MM.1S (cell line): ENCODE measurements at regions not wholly inside any gene's neighbourhood (a gene's known extent, or its start where the extent isn't known, plus 50 kb on each side); places are given as distances from the start of the nearest gene placed in this dataset.

Experiments
- DNase-seq: peaks from one replicate; pipeline ENCODE4 v3.0.0-alpha.2; 2015
- H2AFZ ChIP-seq: fragments of 300-600 bp; sonication (generic); 2 replicates; pipeline ENCODE4 v1.6.0; 2016; ENCODE audit warnings: antibody characterized with exemption, low read length
- H3F3A ChIP-seq: fragments of 300-600 bp; sonication (generic); 2 replicates; pipeline ENCODE4 v1.6.1; 2016; ENCODE audit warnings: mild to moderate bottlenecking, antibody characterized with exemption, low read length, moderate library complexity, mixed read lengths; ENCODE audit not compliant: insufficient read depth
- H3K27ac ChIP-seq: fragments of 300-600 bp; sonication (generic); 2 replicates; pipeline ENCODE4 v1.5.1; 2016; ENCODE audit warnings: mild to moderate bottlenecking, low read length
- H3K27me3 ChIP-seq: fragments of 300-600 bp; sonication (generic); replicated peaks from 2 replicates; pipeline ENCODE4 v1.6.0; 2016; ENCODE audit warnings: low read length; ENCODE audit not compliant: insufficient read depth
- H3K36me3 ChIP-seq: fragments of 300-600 bp; sonication (generic); replicated peaks from 2 replicates; pipeline ENCODE4 v1.6.1; 2016; ENCODE audit warnings: mild to moderate bottlenecking, low read length, mixed read lengths; ENCODE audit not compliant: insufficient read depth
- H3K4me1 ChIP-seq: fragments of 300-600 bp; sonication (generic); 2 replicates; pipeline ENCODE4 v1.6.1; 2016; ENCODE audit warnings: low read length, mixed read lengths
- H3K4me2 ChIP-seq: fragments of 300-600 bp; sonication (generic); 2 replicates; pipeline ENCODE4 v1.6.0; 2016; ENCODE audit warnings: low read depth, low read length
- H3K4me3 ChIP-seq: fragments of 300-600 bp; sonication (generic); 2 replicates; pipeline ENCODE4 v1.5.1; 2016; ENCODE audit warnings: low read length, mixed read lengths
- H3K79me2 ChIP-seq: fragments of 300-600 bp; sonication (generic); 2 replicates; pipeline ENCODE4 v1.6.1; 2016; ENCODE audit warnings: mixed run types, low read length, mixed read lengths
- H3K9ac ChIP-seq: fragments of 300-600 bp; sonication (generic); 2 replicates; pipeline ENCODE4 v1.6.1; 2016; ENCODE audit warnings: low read length, mixed read lengths
- H3K9me2 ChIP-seq: fragments of 300-600 bp; sonication (generic); replicated peaks from 2 replicates; pipeline ENCODE4 v1.6.1; 2016; ENCODE audit warnings: mild to moderate bottlenecking, low read length, mixed read lengths; ENCODE audit not compliant: insufficient read depth
- H3K9me3 ChIP-seq: fragments of 300-600 bp; sonication (generic); replicated peaks from 2 replicates; pipeline ENCODE4 v1.6.1; 2016; ENCODE audit warnings: mild to moderate bottlenecking, low read length, mixed read lengths; ENCODE audit not compliant: insufficient read depth
- H4K20me1 ChIP-seq: fragments of 300-600 bp; sonication (generic); 2 replicates; pipeline ENCODE4 v1.6.1; 2016; ENCODE audit warnings: mild to moderate bottlenecking, low read length, moderate library complexity, mixed read lengths; ENCODE audit not compliant: insufficient read depth
- EZH2 ChIP-seq: fragments of 300-600 bp; sonication (generic); optimal IDR thresholded peaks from 2 replicates; pipeline ENCODE3; 2017; ENCODE audit warnings: low read depth, mild to moderate bottlenecking, antibody characterized with exemption, low read length, mixed read lengths
- EZH2phosphoT487 ChIP-seq: fragments of 300-600 bp; sonication (generic); IDR thresholded peaks from 2 replicates; pipeline ENCODE4 v1.6.1; 2018; ENCODE audit warnings: antibody characterized with exemption, low read length
- TF ChIP-seq, protein P1 (sequence below): fragments of 300-600 bp; sonication (generic); IDR thresholded peaks from 2 replicates; pipeline ENCODE4 v1.5.1; 2016; ENCODE audit warnings: antibody characterized with exemption, low read length, mixed read lengths

DNA sequence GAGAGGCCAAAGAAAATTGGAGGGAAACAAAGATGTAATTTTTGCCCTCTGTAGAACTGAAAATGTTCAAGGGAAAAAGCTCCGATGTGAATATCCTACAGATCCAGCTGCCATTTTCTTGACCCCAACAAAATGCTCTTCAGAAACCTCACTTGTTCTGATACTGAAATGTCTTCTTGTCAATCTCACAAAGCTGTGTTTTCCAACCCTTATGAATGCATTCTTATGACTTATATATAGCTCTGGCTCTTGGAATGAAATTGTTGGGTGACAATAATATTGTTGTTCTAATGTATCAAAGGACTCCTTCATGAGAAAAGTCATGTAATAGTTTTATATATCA, 157.1 kb upstream of the TGFBR2 start:
- Histone ChIP-seq H3F3A (no peaks in the 10 kb centered on the region), H3K4me2 (no peak overlapping the region), H2AFZ (no peak overlapping the region), H3K4me3 (no peak overlapping the region), H3K9me2 (no peaks in the 10 kb centered on the region), H3K27me3 (no peaks in the 10 kb centered on the region), H4K20me1 (no peaks in the 10 kb centered on the region), H3K79me2 (no peaks in the 10 kb centered on the region), H3K9me3 (no peaks in the 10 kb centered on the region), H3K36me3 (no peaks in the 10 kb centered on the region), H3K27ac (no peak overlapping the region), H3K9ac (no peak overlapping the region), H3K4me1 (no peaks in the 10 kb centered on the region)
- DNase-seq, result no peak
- TF ChIP-seq EZH2 (no peak), EZH2phosphoT487 (no peak)
- TF ChIP-seq, protein P1, sequence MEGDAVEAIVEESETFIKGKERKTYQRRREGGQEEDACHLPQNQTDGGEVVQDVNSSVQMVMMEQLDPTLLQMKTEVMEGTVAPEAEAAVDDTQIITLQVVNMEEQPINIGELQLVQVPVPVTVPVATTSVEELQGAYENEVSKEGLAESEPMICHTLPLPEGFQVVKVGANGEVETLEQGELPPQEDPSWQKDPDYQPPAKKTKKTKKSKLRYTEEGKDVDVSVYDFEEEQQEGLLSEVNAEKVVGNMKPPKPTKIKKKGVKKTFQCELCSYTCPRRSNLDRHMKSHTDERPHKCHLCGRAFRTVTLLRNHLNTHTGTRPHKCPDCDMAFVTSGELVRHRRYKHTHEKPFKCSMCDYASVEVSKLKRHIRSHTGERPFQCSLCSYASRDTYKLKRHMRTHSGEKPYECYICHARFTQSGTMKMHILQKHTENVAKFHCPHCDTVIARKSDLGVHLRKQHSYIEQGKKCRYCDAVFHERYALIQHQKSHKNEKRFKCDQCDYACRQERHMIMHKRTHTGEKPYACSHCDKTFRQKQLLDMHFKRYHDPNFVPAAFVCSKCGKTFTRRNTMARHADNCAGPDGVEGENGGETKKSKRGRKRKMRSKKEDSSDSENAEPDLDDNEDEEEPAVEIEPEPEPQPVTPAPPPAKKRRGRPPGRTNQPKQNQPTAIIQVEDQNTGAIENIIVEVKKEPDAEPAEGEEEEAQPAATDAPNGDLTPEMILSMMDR, result no peak

DNA sequence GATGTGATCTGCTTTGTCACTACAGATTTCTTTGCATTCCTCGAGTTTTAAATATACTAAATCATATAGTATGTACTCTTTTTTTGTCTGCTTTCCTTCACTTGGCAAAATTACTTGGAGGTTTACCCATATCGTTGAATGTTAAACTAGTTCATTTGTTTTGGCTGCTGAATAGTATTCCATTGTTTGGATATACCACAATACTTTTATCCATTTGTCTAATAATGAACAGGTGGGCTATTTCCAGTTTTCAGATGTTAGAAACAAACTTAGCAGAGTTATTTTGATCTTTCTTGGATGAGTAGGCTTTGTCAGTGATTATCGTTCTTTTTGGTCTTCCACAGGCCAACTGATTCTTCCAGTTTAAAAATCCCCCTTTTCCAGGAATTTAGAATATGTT, 154.0 kb upstream of the TGFBR2 start:
- no peaks in the 10 kb centered on the region for H3K9me2 ChIP-seq
- no peaks in the 10 kb centered on the region for H3K4me1 ChIP-seq
- no peak overlapping the region for H3K4me2 ChIP-seq
- TF ChIP-seq, protein P1, result no peak
- TF ChIP-seq EZH2 (no peak), EZH2phosphoT487 (no peak)
- H3K4me3 ChIP-seq, result no peak overlapping the region
- no peak for DNase-seq
- H3K27ac ChIP-seq, result no peak overlapping the region
- H3K9me3 ChIP-seq, result no peaks in the 10 kb centered on the region
- no peaks in the 10 kb centered on the region for H3F3A ChIP-seq
- no peak overlapping the region for H3K9ac ChIP-seq
- H2AFZ ChIP-seq, result no peak overlapping the region
- no peaks in the 10 kb centered on the region for H4K20me1 ChIP-seq
- H3K79me2 ChIP-seq, result no peaks in the 10 kb centered on the region
- no peaks in the 10 kb centered on the region for H3K36me3 ChIP-seq
- no peaks in the 10 kb centered on the region for H3K27me3 ChIP-seq

DNA sequence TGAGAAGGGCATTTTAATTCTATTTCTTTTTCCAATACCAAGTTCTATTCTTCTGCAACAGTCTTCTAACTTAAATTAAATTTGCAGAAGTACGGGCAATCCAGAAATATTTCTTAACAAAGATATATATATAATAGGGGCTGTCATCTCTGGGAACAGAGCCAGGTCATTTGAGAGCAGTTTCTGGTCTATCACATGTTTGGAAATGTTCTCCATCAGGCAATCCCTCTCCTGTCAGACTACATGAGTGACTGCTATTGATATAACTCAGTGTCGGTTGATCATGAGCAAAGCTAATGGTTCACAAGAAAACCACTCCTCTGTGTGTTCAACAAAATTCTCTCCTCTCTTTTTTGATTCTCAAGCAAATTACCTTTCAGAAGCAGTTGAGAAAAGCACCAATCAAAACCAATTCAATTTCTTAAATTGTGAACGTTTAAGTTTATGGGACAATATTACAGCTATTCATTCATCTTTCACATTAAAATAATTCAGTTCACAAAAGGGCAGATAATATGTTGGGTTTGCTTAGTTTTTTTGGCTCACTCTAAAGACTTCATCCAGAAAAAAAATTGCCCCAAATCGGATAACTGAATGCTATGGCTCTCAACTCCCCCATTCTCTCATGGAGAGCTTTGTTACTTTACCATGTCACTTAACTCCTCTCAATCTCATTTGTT, 152.9 kb upstream of the TGFBR2 start:
- no peak overlapping the region for H3K9ac ChIP-seq
- DNase-seq, result no peak
- H3K36me3 ChIP-seq, result no peaks in the 10 kb centered on the region
- no peaks in the 10 kb centered on the region for H3K27me3 ChIP-seq
- no peak overlapping the region for H3K4me3 ChIP-seq
- no peak overlapping the region for H3K27ac ChIP-seq
- no peaks in the 10 kb centered on the region for H3K4me1 ChIP-seq
- H3F3A ChIP-seq, result no peaks in the 10 kb centered on the region
- H4K20me1 ChIP-seq, result no peaks in the 10 kb centered on the region
- no peaks in the 10 kb centered on the region for H3K9me3 ChIP-seq
- no peaks in the 10 kb centered on the region for H3K79me2 ChIP-seq
- no peak overlapping the region for H3K4me2 ChIP-seq
- H3K9me2 ChIP-seq, result no peaks in the 10 kb centered on the region
- TF ChIP-seq EZH2phosphoT487 (no peak), EZH2 (no peak)
- TF ChIP-seq, protein P1, result no peak
- no peak overlapping the region for H2AFZ ChIP-seq
